Esophagus squamous epithelium (tissue), 4 donors: ENCODE measurements at regions not wholly inside any gene's neighbourhood (a gene's known extent, or its start where the extent isn't known, plus 50 kb on each side); places are given as distances from the start of the nearest gene placed in this dataset.

Experiments
- POLR2A ChIP-seq, 4 donors: fragments of 450-650 bp; IDR thresholded peaks; one replicate each; pipeline ENCODE4 v1.6.1; 2017; ENCODE audit warnings: antibody characterized with exemption in 4 of 4, mild to moderate bottlenecking in 4 of 4, moderate library complexity in 3 of 4
- TF ChIP-seq, protein P1 (sequence below), 6 experiments: fragments of 450-650 bp in 4 of 6; fragments of 200-600 bp in 2 of 6; sonication (generic) in 2 of 6; IDR thresholded peaks; one replicate each; pipeline ENCODE4 v1.5.1; 2016 to 2019; ENCODE audit warnings: antibody characterized with exemption in 6 of 6, mild to moderate bottlenecking in 4 of 6, moderate library complexity in 4 of 6

DNA sequence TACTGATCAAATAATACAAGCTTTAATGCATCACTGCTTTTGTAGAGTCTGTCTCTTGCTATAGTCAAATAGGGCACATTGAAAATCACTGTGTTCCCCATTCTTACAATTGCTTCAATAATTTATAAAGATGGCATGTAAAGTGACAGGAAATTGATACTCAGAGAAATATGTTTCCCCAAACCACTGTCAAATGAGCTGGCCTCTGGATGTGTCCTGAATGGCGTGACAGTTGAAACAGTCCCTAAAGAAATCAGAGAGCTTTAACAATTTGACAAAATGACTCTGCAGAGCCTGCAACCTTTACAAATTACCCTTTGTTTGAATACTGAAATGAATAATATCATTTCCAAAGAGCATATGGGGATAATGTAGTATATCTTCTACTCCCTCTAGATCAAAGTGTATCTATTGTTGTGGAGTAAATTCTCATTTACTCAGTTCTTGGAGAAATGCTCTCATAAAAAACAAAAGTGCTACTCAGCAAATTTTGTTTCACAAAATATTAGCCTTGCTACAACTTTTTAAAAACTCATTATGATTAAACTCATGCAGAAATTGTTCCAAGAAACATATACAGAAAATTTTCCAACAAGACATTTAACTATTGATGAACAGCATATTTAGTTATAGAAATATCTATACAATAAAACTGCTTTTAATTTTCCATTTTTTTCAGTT is 763.2 kb upstream of the SPRY2 start:
- TF ChIP-seq, protein P1, sequence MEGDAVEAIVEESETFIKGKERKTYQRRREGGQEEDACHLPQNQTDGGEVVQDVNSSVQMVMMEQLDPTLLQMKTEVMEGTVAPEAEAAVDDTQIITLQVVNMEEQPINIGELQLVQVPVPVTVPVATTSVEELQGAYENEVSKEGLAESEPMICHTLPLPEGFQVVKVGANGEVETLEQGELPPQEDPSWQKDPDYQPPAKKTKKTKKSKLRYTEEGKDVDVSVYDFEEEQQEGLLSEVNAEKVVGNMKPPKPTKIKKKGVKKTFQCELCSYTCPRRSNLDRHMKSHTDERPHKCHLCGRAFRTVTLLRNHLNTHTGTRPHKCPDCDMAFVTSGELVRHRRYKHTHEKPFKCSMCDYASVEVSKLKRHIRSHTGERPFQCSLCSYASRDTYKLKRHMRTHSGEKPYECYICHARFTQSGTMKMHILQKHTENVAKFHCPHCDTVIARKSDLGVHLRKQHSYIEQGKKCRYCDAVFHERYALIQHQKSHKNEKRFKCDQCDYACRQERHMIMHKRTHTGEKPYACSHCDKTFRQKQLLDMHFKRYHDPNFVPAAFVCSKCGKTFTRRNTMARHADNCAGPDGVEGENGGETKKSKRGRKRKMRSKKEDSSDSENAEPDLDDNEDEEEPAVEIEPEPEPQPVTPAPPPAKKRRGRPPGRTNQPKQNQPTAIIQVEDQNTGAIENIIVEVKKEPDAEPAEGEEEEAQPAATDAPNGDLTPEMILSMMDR (IDR thresholded peaks at IDR 0.05) = no peak
- no peak for TF ChIP-seq POLR2A (IDR thresholded peaks at IDR 0.05)
